ENCODE measurements at regions not wholly inside any gene's neighbourhood (a gene's known extent, or its start where the extent isn't known, plus 50 kb on each side); places are given as distances from the start of the nearest gene placed in this dataset.

DNA sequence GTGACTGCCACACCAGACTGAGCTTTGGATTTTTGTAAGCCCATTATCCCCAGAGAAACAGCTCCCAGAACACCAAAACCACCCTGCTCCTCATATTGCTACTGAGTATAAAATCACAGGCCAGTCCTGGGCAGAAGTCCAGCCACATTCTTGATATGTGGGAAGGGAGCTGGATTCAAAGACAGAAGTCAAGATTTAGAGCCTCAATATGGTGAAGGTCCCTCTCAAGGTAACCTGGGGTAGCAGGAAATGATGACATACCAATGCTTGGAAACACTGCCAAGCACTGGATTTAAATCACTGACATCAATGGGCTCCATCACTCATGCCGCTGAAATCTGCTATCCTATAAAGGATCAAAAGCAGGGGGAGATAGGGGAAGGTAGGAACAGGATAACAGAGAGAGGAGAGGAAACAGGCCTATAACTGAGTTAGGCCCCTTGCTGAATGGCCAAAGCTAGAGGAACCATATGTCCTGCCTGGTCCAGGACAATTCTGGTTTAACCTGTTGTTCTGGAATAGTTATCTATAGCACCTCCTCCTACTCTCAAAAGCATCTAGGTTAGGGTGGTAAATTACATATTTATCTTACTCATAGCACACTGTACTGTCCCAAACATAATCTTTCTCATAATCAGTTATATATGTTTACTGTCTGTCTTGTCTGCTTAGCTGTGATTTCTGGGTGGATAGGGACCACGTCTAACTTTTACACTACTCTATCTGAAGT, 83.7 kb upstream of the NHS start:
- Mint-ChIP-seq H3K4me3 (no peak overlapping the region), H3K27me3 (no peaks in the 10 kb centered on the region), H3K4me1 (no peaks in the 10 kb centered on the region), H3K9me3 (ENCODE audit: insufficient read depth) (no peaks in the 10 kb centered on the region), H3K27ac (no peak overlapping the region)
- Histone ChIP-seq H3K36me3 (replicated peaks in 1 of 2; ENCODE audit: control extremely low read depth in 1 of 2, control insufficient read depth in 1 of 2, extremely low read depth in 1 of 2, insufficient read depth in 2 of 2, low read length in 1 of 2) (no peaks in the 10 kb centered on the region), H3K27ac (ENCODE audit: low read length in 2 of 2) (no peak overlapping the region), H3K9ac (ENCODE audit: low read length) (no peak overlapping the region), H3K4me1 (ENCODE audit: control insufficient read depth in 2 of 2, insufficient read depth in 2 of 2, low read length in 2 of 2) (no peaks in the 10 kb centered on the region), H4K20me1 (ENCODE audit: control insufficient read depth, insufficient read depth, low read length, poor library complexity, severe bottlenecking) (no peaks in the 10 kb centered on the region), H3K4me2 (replicated peaks; ENCODE audit: low read depth, low read length, poor library complexity, severe bottlenecking) (no peak overlapping the region), H3K27me3 (replicated peaks in 1 of 4; ENCODE audit: control extremely low read depth in 1 of 4, control insufficient read depth in 3 of 4, insufficient read depth in 4 of 4, low read length in 3 of 4) (no peaks in the 10 kb centered on the region), H3K4me3 (ENCODE audit: control extremely low read depth in 1 of 5, extremely low read depth in 1 of 5, insufficient read depth in 1 of 5, low read depth in 2 of 5, low read length in 4 of 5) (no peak overlapping the region), H3K79me2 (ENCODE audit: control insufficient read depth, insufficient read depth, low read length) (no peaks in the 10 kb centered on the region), H2AFZ (ENCODE audit: insufficient read depth, low read depth, low read length, poor library complexity, severe bottlenecking) (no peak overlapping the region), H3K9me3 (ENCODE audit: control extremely low read depth in 1 of 3, control insufficient read depth in 2 of 3, insufficient read depth in 1 of 3, low read length in 2 of 3) (no peaks in the 10 kb centered on the region)
- intact Hi-C loops (cut with micrococcal nuclease) = no loop called here
- ChIA-PET POLR2A (no interaction called here), CTCF (no interaction called here)
- DNase-seq = no peak
- ATAC-seq (ENCODE audit: low read depth) = no peak
- TF ChIP-seq, protein P1, sequence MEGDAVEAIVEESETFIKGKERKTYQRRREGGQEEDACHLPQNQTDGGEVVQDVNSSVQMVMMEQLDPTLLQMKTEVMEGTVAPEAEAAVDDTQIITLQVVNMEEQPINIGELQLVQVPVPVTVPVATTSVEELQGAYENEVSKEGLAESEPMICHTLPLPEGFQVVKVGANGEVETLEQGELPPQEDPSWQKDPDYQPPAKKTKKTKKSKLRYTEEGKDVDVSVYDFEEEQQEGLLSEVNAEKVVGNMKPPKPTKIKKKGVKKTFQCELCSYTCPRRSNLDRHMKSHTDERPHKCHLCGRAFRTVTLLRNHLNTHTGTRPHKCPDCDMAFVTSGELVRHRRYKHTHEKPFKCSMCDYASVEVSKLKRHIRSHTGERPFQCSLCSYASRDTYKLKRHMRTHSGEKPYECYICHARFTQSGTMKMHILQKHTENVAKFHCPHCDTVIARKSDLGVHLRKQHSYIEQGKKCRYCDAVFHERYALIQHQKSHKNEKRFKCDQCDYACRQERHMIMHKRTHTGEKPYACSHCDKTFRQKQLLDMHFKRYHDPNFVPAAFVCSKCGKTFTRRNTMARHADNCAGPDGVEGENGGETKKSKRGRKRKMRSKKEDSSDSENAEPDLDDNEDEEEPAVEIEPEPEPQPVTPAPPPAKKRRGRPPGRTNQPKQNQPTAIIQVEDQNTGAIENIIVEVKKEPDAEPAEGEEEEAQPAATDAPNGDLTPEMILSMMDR (IDR thresholded peaks at IDR 0.05) = no peak
- TF ChIP-seq EZH2 (IDR thresholded peaks at IDR 0.05; ENCODE audit: borderline replicate concordance, insufficient read depth, low read depth, low read length, poor library complexity, severe bottlenecking) = no peak
- no CpG with 5 or more reads among the region's 2 CpGs for WGBS (ENCODE audit: insufficient coverage)

DNA sequence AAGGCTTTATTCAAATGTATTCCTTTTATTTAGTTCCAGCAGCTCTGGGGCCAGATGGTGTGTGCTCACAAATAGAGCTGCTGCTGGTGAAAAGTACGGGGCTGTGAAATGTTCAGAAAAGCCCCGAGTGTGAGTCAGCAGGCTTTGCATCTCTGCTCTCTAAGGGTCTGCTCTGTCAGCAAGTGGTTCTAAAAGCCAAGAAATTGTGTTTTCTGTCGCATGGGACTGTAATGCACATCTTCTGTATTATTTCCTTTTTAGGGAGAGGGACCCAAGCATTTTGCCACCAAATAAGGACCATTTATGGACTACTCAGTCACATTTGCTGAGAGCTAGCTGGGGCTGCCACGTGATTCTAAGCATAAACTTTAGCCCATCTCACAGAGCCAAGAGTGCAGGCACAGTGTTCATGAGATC, 82.9 kb upstream of the NHS start:
- no peak overlapping the region for H3K9ac ChIP-seq (ENCODE audit: low read length)

More for the DNA sequence above, 82.9 kb upstream of the NHS start:
- H3K27ac Mint-ChIP-seq = no peak overlapping the region
- ATAC-seq (ENCODE audit: low read depth) (no peak), DNase-seq (no peak)
- Histone ChIP-seq H3K4me3 (ENCODE audit: control extremely low read depth in 1 of 5, extremely low read depth in 1 of 5, insufficient read depth in 1 of 5, low read depth in 2 of 5, low read length in 4 of 5) (no peak overlapping the region), H3K27ac (ENCODE audit: low read length in 2 of 2) (no peak overlapping the region), H2AFZ (ENCODE audit: insufficient read depth, low read depth, low read length, poor library complexity, severe bottlenecking) (no peak overlapping the region), H3K4me1 (ENCODE audit: control insufficient read depth in 2 of 2, insufficient read depth in 2 of 2, low read length in 2 of 2) (no peaks in the 10 kb centered on the region), H3K27me3 (replicated peaks in 1 of 4; ENCODE audit: control extremely low read depth in 1 of 4, control insufficient read depth in 3 of 4, insufficient read depth in 4 of 4, low read length in 3 of 4) (no peaks in the 10 kb centered on the region), H3K9me3 (ENCODE audit: control extremely low read depth in 1 of 3, control insufficient read depth in 2 of 3, insufficient read depth in 1 of 3, low read length in 2 of 3) (no peaks in the 10 kb centered on the region), H4K20me1 (ENCODE audit: control insufficient read depth, insufficient read depth, low read length, poor library complexity, severe bottlenecking) (no peaks in the 10 kb centered on the region), H3K4me2 (replicated peaks; ENCODE audit: low read depth, low read length, poor library complexity, severe bottlenecking) (no peak overlapping the region), H3K36me3 (replicated peaks in 1 of 2; ENCODE audit: control extremely low read depth in 1 of 2, control insufficient read depth in 1 of 2, extremely low read depth in 1 of 2, insufficient read depth in 2 of 2, low read length in 1 of 2) (no peaks in the 10 kb centered on the region), H3K79me2 (ENCODE audit: control insufficient read depth, insufficient read depth, low read length) (no peaks in the 10 kb centered on the region)
- POLR2A ChIA-PET = no interaction called here
- no peak overlapping the region for H3K4me3 Mint-ChIP-seq
- H3K9me3 Mint-ChIP-seq (ENCODE audit: insufficient read depth) = no peaks in the 10 kb centered on the region
- TF ChIP-seq, protein P1 (IDR thresholded peaks at IDR 0.05) = no peak
- TF ChIP-seq EZH2 (IDR thresholded peaks at IDR 0.05; ENCODE audit: borderline replicate concordance, insufficient read depth, low read depth, low read length, poor library complexity, severe bottlenecking) = no peak
- 82% methylated on average over 2 of the region's 4 CpGs for WGBS (ENCODE audit: insufficient coverage)
- no peaks in the 10 kb centered on the region for H3K27me3 Mint-ChIP-seq
- CTCF ChIA-PET = no interaction called here
- intact Hi-C loops (cut with micrococcal nuclease) = no loop called here
- no peaks in the 10 kb centered on the region for H3K4me1 Mint-ChIP-seq

Data from B cell (primary cell).